IMR-90 (cell line): ENCODE measurements at regions not wholly inside any gene's neighbourhood (a gene's known extent, or its start where the extent isn't known, plus 50 kb on each side); places are given as distances from the start of the nearest gene placed in this dataset.

Experiments
- ATAC-seq: fragments of 200-7000 bp; cut with Tn5 transposase; 2 replicates; pipeline ENCODE4 v1.9.1; 2020; ENCODE audit warnings: low read depth, mild to moderate bottlenecking, moderate library complexity
- BruUV-seq: library from RNA; stranded (reverse); fragments of 400-500 nt; replicated peaks from 2 replicates; lab custom pipeline; 2021; lab: Mats Ljungman, UMichigan
- CTCF ChIA-PET: fragments of 300-600 bp; formaldehyde crosslinking; extraction: SDS; loops from one replicate; lab custom pipeline; 2021; ENCODE audit warnings: antibody characterized with exemption; lab: Yijun Ruan, JAX
- POLR2A ChIA-PET: fragments of 300-600 bp; sonication (Branson Sonifier 250); formaldehyde crosslinking; loops from one replicate; lab custom pipeline; 2022; ENCODE audit warnings: antibody characterized with exemption; ENCODE audit not compliant: unreplicated experiment; lab: Charles Lee
- DNase-seq: peaks from one replicate; pipeline ENCODE4 v3.0.0; 2013
- H2AFZ ChIP-seq: replicated peaks from 2 replicates; pipeline ENCODE3; 2013; ENCODE audit warnings: low read length, mild to moderate bottlenecking; ENCODE audit not compliant: poor library complexity
- H2AK5ac ChIP-seq: 2 replicates; pipeline ENCODE4 v1.6.1; 2013; ENCODE audit warnings: low read depth, low read length, inconsistent platforms
- H2AK9ac ChIP-seq: replicated peaks from 2 replicates; pipeline ENCODE3; 2013; ENCODE audit warnings: mild to moderate bottlenecking, low read depth, low read length, moderate library complexity; ENCODE audit not compliant: poor library complexity
- H2BK120ac ChIP-seq: 2 replicates; pipeline ENCODE4 v1.6.1; 2013; ENCODE audit warnings: low read depth, low read length, inconsistent platforms
- H2BK15ac ChIP-seq: 3 replicates; pipeline ENCODE4 v1.6.1; 2013; ENCODE audit warnings: low read depth, low read length, inconsistent platforms
- H2BK20ac ChIP-seq: 2 replicates; pipeline ENCODE4 v1.6.1; 2013; ENCODE audit warnings: low read depth, mild to moderate bottlenecking, inconsistent platforms, low read length, moderate library complexity
- H2BK5ac ChIP-seq: 2 replicates; pipeline ENCODE4 v1.6.1; 2013; ENCODE audit warnings: mild to moderate bottlenecking, low read depth, low read length, inconsistent platforms; ENCODE audit not compliant: poor library complexity, severe bottlenecking
- H3K14ac ChIP-seq: replicated peaks from 2 replicates; pipeline ENCODE4 v1.6.1; 2013; ENCODE audit warnings: low read depth, low read length, inconsistent platforms
- H3K18ac ChIP-seq: 2 replicates; pipeline ENCODE4 v1.6.1; 2013; ENCODE audit warnings: low read depth, low read length, control low read depth
- H3K23ac ChIP-seq: 2 replicates; pipeline ENCODE4 v1.6.1; 2013; ENCODE audit warnings: low read depth, low read length, inconsistent platforms
- H3K27ac ChIP-seq: 2 replicates; pipeline ENCODE4 v1.5.1; 2013; ENCODE audit warnings: mild to moderate bottlenecking, control low read depth, low read length; ENCODE audit not compliant: insufficient read depth
- H3K27me3 ChIP-seq: 2 replicates; pipeline ENCODE4 v1.6.1; 2013; ENCODE audit warnings: low read length; ENCODE audit not compliant: control insufficient read depth, insufficient read depth
- H3K36me3 ChIP-seq: 2 replicates; pipeline ENCODE4 v1.6.1; 2013; ENCODE audit warnings: low read length, mixed read lengths; ENCODE audit not compliant: control insufficient read depth, insufficient read depth
- H3K4ac ChIP-seq: 2 replicates; pipeline ENCODE4 v1.6.1; 2013; ENCODE audit warnings: low read depth, low read length, inconsistent platforms
- H3K4me1 ChIP-seq: 2 replicates; pipeline ENCODE4 v1.6.1; 2013; ENCODE audit warnings: low read length, mixed read lengths; ENCODE audit not compliant: control insufficient read depth, insufficient read depth
- H3K4me2 ChIP-seq: 2 replicates; pipeline ENCODE4 v1.6.1; 2013; ENCODE audit warnings: low read depth, mild to moderate bottlenecking, control low read depth, low read length, moderate library complexity
- H3K4me3 ChIP-seq: 2 replicates; pipeline ENCODE4 v1.5.1; 2013; ENCODE audit warnings: low read depth, mild to moderate bottlenecking, control low read depth, low read length, moderate library complexity; ENCODE audit not compliant: insufficient read depth
- H3K56ac ChIP-seq: 2 replicates; pipeline ENCODE4 v1.6.1; 2013; ENCODE audit warnings: low read length, inconsistent platforms; ENCODE audit not compliant: insufficient read depth; ENCODE audit errors: extremely low read depth
- H3K79me1 ChIP-seq, 2 experiments: 2 replicates each; pipeline ENCODE4 v1.6.1; 2013; ENCODE audit warnings: low read length in 2 of 2, inconsistent platforms in 1 of 2, low read depth in 1 of 2
- H3K9ac ChIP-seq: 2 replicates; pipeline ENCODE4 v1.6.1; 2013; ENCODE audit warnings: low read depth, low read length, control low read depth
- H3K9me1 ChIP-seq: 2 replicates; pipeline ENCODE4 v1.6.1; 2013; ENCODE audit warnings: low read length, inconsistent platforms; ENCODE audit not compliant: insufficient read depth
- H3K9me3 ChIP-seq: 2 replicates; pipeline ENCODE4 v1.6.1; 2013; ENCODE audit warnings: low read length; ENCODE audit not compliant: control insufficient read depth, insufficient read depth
- H4K20me1 ChIP-seq: 2 replicates; pipeline ENCODE4 v1.6.1; 2013; ENCODE audit warnings: low read length, inconsistent platforms; ENCODE audit not compliant: insufficient read depth
- H4K5ac ChIP-seq: 2 replicates; pipeline ENCODE4 v1.6.1; 2013; ENCODE audit warnings: mild to moderate bottlenecking, low read depth, low read length, control low read depth
- H4K8ac ChIP-seq, 2 experiments: 2 replicates each; pipeline ENCODE4 v1.6.1; 2013; ENCODE audit warnings: low read depth in 2 of 2, low read length in 2 of 2, control low read depth in 1 of 2, inconsistent platforms in 1 of 2
- H4K91ac ChIP-seq: 2 replicates; pipeline ENCODE4 v1.6.1; 2013; ENCODE audit warnings: low read depth, low read length, inconsistent platforms; ENCODE audit not compliant: insufficient read depth
- CEBPB ChIP-seq: IDR thresholded peaks from 2 replicates; pipeline ENCODE4 v1.6.1; 2012; ENCODE audit warnings: low read depth, low read length, improper control_type of control experiment
- CHD1 ChIP-seq: IDR thresholded peaks from 2 replicates; pipeline ENCODE4 v1.6.1; 2012; ENCODE audit warnings: low read depth, low read length, improper control_type of control experiment
- MXI1 ChIP-seq: IDR thresholded peaks from 2 replicates; pipeline ENCODE4 v1.6.1; 2012; ENCODE audit warnings: low read depth, mild to moderate bottlenecking, low read length, moderate library complexity, borderline replicate concordance
- NFE2L2 ChIP-seq: fragments of 150-350 bp; IDR thresholded peaks from 2 replicates; pipeline ENCODE4 v1.6.1; 2016; ENCODE audit warnings: low read depth, mild to moderate bottlenecking, low read length
- RFX5 ChIP-seq: IDR thresholded peaks from 2 replicates; pipeline ENCODE4 v1.8.0; 2012; ENCODE audit warnings: low read depth, mild to moderate bottlenecking, low read length, moderate library complexity
- WGBS, 2 experiments: methylation state at CpG; one replicate each; pipeline versions ENCODE4 v1.1.5 to v1.1.7; 2013; ENCODE audit warnings: missing lambda C conversion rate in 2 of 2; ENCODE audit not compliant: insufficient read length in 1 of 2; ENCODE audit errors: extremely low coverage in 2 of 2; 5-methylcytosine and 5-hydroxymethylcytosine counted together
- dilution Hi-C: fragments of 300-500 bp; cut with HindIII; formaldehyde crosslinking; loops from one replicate; pipeline ENCODE4 v1.14.3; 2018; ENCODE audit warnings: low sequenced_read_pairs; ENCODE audit not compliant: unreplicated experiment
- in situ Hi-C: fragments of 300-500 bp; cut with MboI; formaldehyde crosslinking; loops from 3 replicates; pipeline ENCODE4 v1.14.3; 2019; ENCODE audit warnings: low sequenced_read_pairs, inconsistent platforms, mixed read lengths
- intact Hi-C: fragments of 100-400 bp; cut with micrococcal nuclease; formaldehyde crosslinking; loops from 2 replicates; pipeline ENCODE4 v1.10.0; 2022
- TF ChIP-seq, protein P1 (sequence below): fragments of 150-350 bp; IDR thresholded peaks from 2 replicates; pipeline ENCODE4 v1.6.1; 2017; ENCODE audit warnings: mild to moderate bottlenecking, antibody characterized with exemption, low read length, low read depth

GRCh38 chr18:44123743-44124142 lies 556.9 kb upstream of the SETBP1 start:
- dilution Hi-C loops, result no loop called here
- DNase-seq (no peak), ATAC-seq (no peak)
- POLR2A ChIA-PET, result no interaction called here
- no peaks in the 10 kb centered on the region for H3K79me1 ChIP-seq
- no peak for TF ChIP-seq CEBPB
- TF ChIP-seq MXI1, result no peak
- TF ChIP-seq NFE2L2, result no peak
- TF ChIP-seq, protein P1, sequence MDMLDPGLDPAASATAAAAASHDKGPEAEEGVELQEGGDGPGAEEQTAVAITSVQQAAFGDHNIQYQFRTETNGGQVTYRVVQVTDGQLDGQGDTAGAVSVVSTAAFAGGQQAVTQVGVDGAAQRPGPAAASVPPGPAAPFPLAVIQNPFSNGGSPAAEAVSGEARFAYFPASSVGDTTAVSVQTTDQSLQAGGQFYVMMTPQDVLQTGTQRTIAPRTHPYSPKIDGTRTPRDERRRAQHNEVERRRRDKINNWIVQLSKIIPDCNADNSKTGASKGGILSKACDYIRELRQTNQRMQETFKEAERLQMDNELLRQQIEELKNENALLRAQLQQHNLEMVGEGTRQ, result no peak
- TF ChIP-seq CHD1, result no peak
- TF ChIP-seq RFX5, result no peak
- no peak overlapping the region for H2AK5ac ChIP-seq
- H4K8ac ChIP-seq, result no peak overlapping the region
- no peak overlapping the region for H2BK20ac ChIP-seq
- H3K56ac ChIP-seq, result no peak overlapping the region
- no peaks in the 10 kb centered on the region for H3K36me3 ChIP-seq
- H3K4me3 ChIP-seq, result no peak overlapping the region
- H2AK9ac ChIP-seq, result no peak overlapping the region
- BruUV-seq, result no TSS peak
- no peak overlapping the region for H4K91ac ChIP-seq
- H3K4me1 ChIP-seq, result no peaks in the 10 kb centered on the region
- H2BK15ac ChIP-seq, result no peak overlapping the region
- in situ Hi-C loops, result no loop called here
- H2BK120ac ChIP-seq, result no peak overlapping the region
- no peak overlapping the region for H3K4ac ChIP-seq
- no peak overlapping the region for H3K18ac ChIP-seq
- no peaks in the 10 kb centered on the region for H3K9me1 ChIP-seq
- no peak overlapping the region for H3K23ac ChIP-seq
- H3K14ac ChIP-seq, result no peak overlapping the region
- H3K27me3 ChIP-seq, result no peaks in the 10 kb centered on the region
- no peaks in the 10 kb centered on the region for H3K9me3 ChIP-seq
- H2BK5ac ChIP-seq, result no peak overlapping the region
- no peaks in the 10 kb centered on the region for H4K20me1 ChIP-seq
- H3K9ac ChIP-seq, result no peak overlapping the region
- H3K27ac ChIP-seq, result no peak overlapping the region
- H4K5ac ChIP-seq, result no peak overlapping the region
- no peak overlapping the region for H3K4me2 ChIP-seq
- CTCF ChIA-PET, result no interaction called here
- no CpG with 5 or more reads among the region's 2 CpGs for WGBS, 2 experiments
- H2AFZ ChIP-seq, result no peak overlapping the region
- intact Hi-C loops, result no loop called here
